Neuronal stem cell (in vitro differentiated cells): ENCODE measurements at regions not wholly inside any gene's neighbourhood (a gene's known extent, or its start where the extent isn't known, plus 50 kb on each side); places are given as distances from the start of the nearest gene placed in this dataset.

ENCODE experiments used
- DNase-seq: peaks from one replicate; pipeline ENCODE4 v3.0.0-alpha.2; 2013; ENCODE audit warnings: low spot score
- H2AFZ ChIP-seq: one replicate; pipeline ENCODE4 v1.6.1; 2013; ENCODE audit warnings: mild to moderate bottlenecking, low read length, inconsistent platforms
- H2AK5ac ChIP-seq: 2 replicates; pipeline ENCODE4 v1.6.1; 2013; ENCODE audit warnings: low read depth, mild to moderate bottlenecking, inconsistent platforms, low read length, moderate library complexity, mixed read lengths
- H2BK120ac ChIP-seq: 2 replicates; pipeline ENCODE4 v1.6.1; 2013; ENCODE audit warnings: low read depth, mild to moderate bottlenecking, inconsistent platforms, low read length, moderate library complexity, mixed read lengths
- H2BK12ac ChIP-seq: one replicate; pipeline ENCODE4 v1.6.1; 2013; ENCODE audit warnings: low read length, inconsistent platforms
- H2BK15ac ChIP-seq: 2 replicates; pipeline ENCODE4 v1.6.1; 2013; ENCODE audit warnings: mild to moderate bottlenecking, low read length, inconsistent platforms, mixed read lengths
- H2BK5ac ChIP-seq: one replicate; pipeline ENCODE4 v1.6.1; 2013; ENCODE audit warnings: inconsistent platforms, mild to moderate bottlenecking, low read length, moderate library complexity
- H3K14ac ChIP-seq: one replicate; pipeline ENCODE4 v1.6.1; 2013; ENCODE audit warnings: low read length, inconsistent platforms
- H3K18ac ChIP-seq: 2 replicates; pipeline ENCODE4 v1.6.1; 2013; ENCODE audit warnings: low read length, inconsistent platforms
- H3K23ac ChIP-seq: 2 replicates; pipeline ENCODE4 v1.6.1; 2013; ENCODE audit warnings: low read depth, mild to moderate bottlenecking, mixed read lengths, low read length, inconsistent platforms; ENCODE audit not compliant: poor library complexity
- H3K27ac ChIP-seq: replicated peaks from 3 replicates; pipeline ENCODE4 v1.5.1; 2013; ENCODE audit warnings: low read length, inconsistent platforms
- H3K27me3 ChIP-seq, 3 experiments: 2 replicates each; pipeline ENCODE4 v1.6.1; 2013; ENCODE audit warnings: low read length in 3 of 3, mild to moderate bottlenecking in 2 of 3, inconsistent platforms in 1 of 3, low read depth in 1 of 3, mixed read lengths in 1 of 3, moderate library complexity in 1 of 3; ENCODE audit not compliant: control insufficient read depth in 3 of 3, insufficient read depth in 3 of 3
- H3K36me3 ChIP-seq, 2 donors: replicated peaks in 1 of 2; 2 replicates each; pipeline ENCODE4 v1.6.1; 2013; ENCODE audit warnings: low read length in 2 of 2; ENCODE audit not compliant: control insufficient read depth in 2 of 2, insufficient read depth in 2 of 2
- H3K4ac ChIP-seq: 2 replicates; pipeline ENCODE4 v1.6.1; 2013; ENCODE audit warnings: inconsistent platforms, mild to moderate bottlenecking, low read length, moderate library complexity
- H3K4me1 ChIP-seq, 2 donors: 1 replicate in 1 of 2; 2 replicates in 1 of 2; pipeline ENCODE4 v1.6.1; 2013; ENCODE audit warnings: low read length in 2 of 2, low read depth in 1 of 2; ENCODE audit not compliant: control insufficient read depth in 2 of 2, insufficient read depth in 1 of 2
- H3K4me2 ChIP-seq: one replicate; pipeline ENCODE4 v1.6.1; 2013; ENCODE audit warnings: mild to moderate bottlenecking, low read length, inconsistent platforms; ENCODE audit not compliant: insufficient read depth, poor library complexity, severe bottlenecking
- H3K4me3 ChIP-seq, 2 donors: 2 replicates each; pipeline ENCODE4 v1.5.1; 2013; ENCODE audit warnings: low read length in 2 of 2, mild to moderate bottlenecking in 2 of 2, inconsistent platforms in 1 of 2, moderate library complexity in 1 of 2
- H3K79me1 ChIP-seq: one replicate; pipeline ENCODE4 v1.6.1; 2013; ENCODE audit warnings: low read depth, mild to moderate bottlenecking, inconsistent platforms, low read length, moderate library complexity
- H3K9ac ChIP-seq: one replicate; pipeline ENCODE4 v1.6.1; 2013; ENCODE audit warnings: mild to moderate bottlenecking, low read depth, low read length, inconsistent platforms; ENCODE audit not compliant: poor library complexity
- H3K9me3 ChIP-seq, 2 donors: replicated peaks in 1 of 2; 2 replicates each; pipeline versions ENCODE3 to v1.6.1; 2013; ENCODE audit warnings: low read length in 2 of 2, mild to moderate bottlenecking in 2 of 2, inconsistent platforms in 1 of 2, low read depth in 1 of 2, mixed read lengths in 1 of 2, moderate library complexity in 1 of 2; ENCODE audit not compliant: control insufficient read depth in 2 of 2, insufficient read depth in 1 of 2
- H4K8ac ChIP-seq: one replicate; pipeline ENCODE4 v1.6.1; 2013; ENCODE audit warnings: low read depth, mild to moderate bottlenecking, inconsistent platforms, low read length, moderate library complexity
- H4K91ac ChIP-seq: one replicate; pipeline ENCODE4 v1.6.1; 2013; ENCODE audit warnings: low read length, low read depth, mild to moderate bottlenecking, inconsistent platforms; ENCODE audit not compliant: poor library complexity
- WGBS, 2 donors: extraction: QIAGEN DNeasy Blood & Tissue Kit; methylation state at CpG; one replicate each; pipeline ENCODE4 v1.1.7; 2013; ENCODE audit warnings: missing lambda C conversion rate in 2 of 2, mixed read lengths in 1 of 2; ENCODE audit not compliant: insufficient read length in 2 of 2, insufficient replicate concordance in 1 of 2; ENCODE audit errors: extremely low coverage in 2 of 2; 5-methylcytosine and 5-hydroxymethylcytosine counted together

GRCh38 chrX:10749113-10749512 lies 128.7 kb upstream of the MID1 start:
- no peak overlapping the region for H3K4ac ChIP-seq
- no peak overlapping the region for H3K4me2 ChIP-seq
- H4K8ac ChIP-seq = no peak overlapping the region
- no peak overlapping the region for H2BK5ac ChIP-seq
- peaks cover 6 to 29% of the 10 kb centered on the region in 2 donors for H3K4me1 ChIP-seq
- no peak overlapping the region for H2AK5ac ChIP-seq
- H3K27me3 ChIP-seq = no peaks in the 10 kb centered on the region
- no peaks in the 10 kb centered on the region for H3K36me3 ChIP-seq
- H3K18ac ChIP-seq = no peak overlapping the region
- peak overlapping the region; percentile 8 for H3K14ac ChIP-seq
- no peak overlapping the region for H2AFZ ChIP-seq
- DNase-seq = no peak
- no peak overlapping the region for H3K4me3 ChIP-seq
- H2BK12ac ChIP-seq = no peak overlapping the region
- no peaks in the 10 kb centered on the region for H3K79me1 ChIP-seq
- no peaks in the 10 kb centered on the region for H3K9me3 ChIP-seq
- no peak overlapping the region for H4K91ac ChIP-seq
- no peak overlapping the region for H3K27ac ChIP-seq
- no peak overlapping the region for H2BK15ac ChIP-seq
- no peak overlapping the region for H3K23ac ChIP-seq
- no peak overlapping the region for H3K9ac ChIP-seq
- no CpG with 5 or more reads among the region's 3 CpGs for WGBS, 2 donors
- no peak overlapping the region for H2BK120ac ChIP-seq

DNA sequence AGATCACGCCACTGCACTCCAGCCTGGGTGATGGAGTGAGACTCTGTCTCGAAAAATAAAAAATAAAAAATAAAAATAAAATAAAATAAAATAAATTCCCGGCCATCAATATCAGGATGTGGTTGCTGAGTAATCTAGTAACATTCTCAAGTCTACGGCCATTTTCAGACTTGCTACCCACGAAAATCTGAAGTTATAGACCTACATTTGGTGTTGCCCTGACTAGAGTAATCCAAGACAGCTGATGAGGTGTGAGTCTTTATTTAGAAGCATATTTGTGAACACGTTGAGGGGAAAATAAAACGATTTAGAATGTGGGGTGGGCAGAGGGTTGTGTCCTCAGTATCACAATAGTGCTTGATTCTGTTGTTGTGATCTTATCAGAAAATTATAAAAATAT lies 130.2 kb upstream of the MID1 start:
- H4K8ac ChIP-seq = no peak overlapping the region
- H3K9me3 ChIP-seq = no peaks in the 10 kb centered on the region
- H3K4ac ChIP-seq = no peak overlapping the region
- DNase-seq = no peak
- H3K14ac ChIP-seq = no peak overlapping the region
- no peak overlapping the region for H2BK5ac ChIP-seq
- no peak overlapping the region for H2AFZ ChIP-seq
- no peak overlapping the region for H3K27ac ChIP-seq
- no peak overlapping the region for H2AK5ac ChIP-seq
- no peak overlapping the region for H3K9ac ChIP-seq
- H3K4me2 ChIP-seq = no peak overlapping the region
- no peaks in the 10 kb centered on the region for H3K79me1 ChIP-seq
- H3K23ac ChIP-seq = no peak overlapping the region
- H2BK12ac ChIP-seq = no peak overlapping the region
- H2BK15ac ChIP-seq = no peak overlapping the region
- WGBS, 2 donors = no CpG with 5 or more reads among the region's 7 CpGs
- no peak overlapping the region for H3K18ac ChIP-seq
- H3K4me3 ChIP-seq = no peak overlapping the region
- no peak overlapping the region for H2BK120ac ChIP-seq
- peaks cover 4 to 26% of the 10 kb centered on the region in 2 donors for H3K4me1 ChIP-seq
- no peak overlapping the region for H4K91ac ChIP-seq
- no peaks in the 10 kb centered on the region for H3K36me3 ChIP-seq
- H3K27me3 ChIP-seq = no peaks in the 10 kb centered on the region

DNA sequence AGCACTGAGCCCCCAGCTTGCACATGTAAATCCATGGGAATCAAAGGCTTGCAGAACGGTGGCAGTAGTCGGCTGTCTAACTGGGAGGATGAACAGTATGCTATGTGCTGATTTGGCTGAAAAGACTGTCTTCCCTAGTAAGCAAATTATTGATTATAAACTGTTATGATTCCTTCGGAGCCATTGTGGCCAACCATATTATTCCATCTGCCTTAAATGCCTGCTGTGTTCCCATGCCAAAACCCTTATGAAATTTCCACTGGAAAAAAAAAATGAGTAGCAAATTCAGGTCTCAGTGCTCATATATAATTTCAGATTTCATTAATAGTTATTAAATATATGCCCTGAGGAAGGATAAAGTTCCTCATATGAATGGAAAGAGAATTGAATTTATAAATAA lies 132.7 kb upstream of the MID1 start:
- H3K4me3 ChIP-seq = no peak overlapping the region
- H3K27ac ChIP-seq = no peak overlapping the region
- no peak overlapping the region for H2BK120ac ChIP-seq
- no peak overlapping the region for H2BK15ac ChIP-seq
- H2AK5ac ChIP-seq = no peak overlapping the region
- H3K23ac ChIP-seq = no peak overlapping the region
- no peak overlapping the region for H2BK5ac ChIP-seq
- no peak overlapping the region for H3K18ac ChIP-seq
- no peaks in the 10 kb centered on the region for H3K9me3 ChIP-seq
- no peaks in the 10 kb centered on the region for H3K79me1 ChIP-seq
- H3K27me3 ChIP-seq = no peaks in the 10 kb centered on the region
- H3K9ac ChIP-seq = no peak overlapping the region
- H3K14ac ChIP-seq = no peak overlapping the region
- H2AFZ ChIP-seq = no peak overlapping the region
- H3K4me1 ChIP-seq = peaks cover 6 to 27% of the 10 kb centered on the region in 2 donors
- no peak overlapping the region for H4K91ac ChIP-seq
- WGBS, 2 donors = no CpG with 5 or more reads among the region's 3 CpGs
- no peak overlapping the region for H3K4ac ChIP-seq
- DNase-seq = no peak
- H3K36me3 ChIP-seq = no peaks in the 10 kb centered on the region
- H4K8ac ChIP-seq = no peak overlapping the region
- H2BK12ac ChIP-seq = no peak overlapping the region
- H3K4me2 ChIP-seq = no peak overlapping the region

DNA sequence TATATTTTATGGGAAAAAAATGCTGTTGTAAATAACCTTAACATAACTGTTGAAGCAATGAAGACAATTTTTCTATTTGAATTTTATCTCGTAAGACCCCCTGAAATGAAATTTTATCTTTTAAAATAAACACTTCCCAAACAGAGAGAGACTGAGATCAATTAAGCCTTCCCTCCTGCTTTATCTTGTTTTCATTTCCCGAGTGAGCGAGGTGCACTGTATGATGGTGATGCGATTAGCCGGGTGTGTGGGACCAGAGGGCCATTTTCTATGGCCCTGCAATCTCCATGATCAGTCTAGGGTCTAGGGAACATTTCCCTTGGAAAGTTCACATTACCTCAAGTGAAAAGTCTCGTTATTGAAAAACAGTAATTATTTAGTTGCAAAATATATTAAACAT lies 134.1 kb upstream of the MID1 start:
- Histone ChIP-seq H3K9ac (no peak overlapping the region), H3K79me1 (no peaks in the 10 kb centered on the region), H4K91ac (no peak overlapping the region), H3K14ac (no peak overlapping the region), H3K27ac (no peak overlapping the region), H3K4ac (no peak overlapping the region), H2BK5ac (no peak overlapping the region), H3K18ac (no peak overlapping the region), H3K27me3 (no peaks in the 10 kb centered on the region), H2BK120ac (no peak overlapping the region), H2BK15ac (no peak overlapping the region), H2AFZ (no peak overlapping the region), H3K9me3 (no peaks in the 10 kb centered on the region), H2BK12ac (no peak overlapping the region), H3K4me2 (no peak overlapping the region), H2AK5ac (no peak overlapping the region), H3K36me3 (no peaks in the 10 kb centered on the region), H3K4me1 (peaks cover 6 to 27% of the 10 kb centered on the region in 2 donors), H4K8ac (no peak overlapping the region), H3K4me3 (no peak overlapping the region), H3K23ac (no peak overlapping the region)
- WGBS, 2 donors = no CpG with 5 or more reads among the region's 6 CpGs
- DNase-seq = no peak
